ENCODE measurements at regions not wholly inside any gene's neighbourhood (a gene's known extent, or its start where the extent isn't known, plus 50 kb on each side); places are given as distances from the start of the nearest gene placed in this dataset.

- no peak overlapping the region for H3K14ac ChIP-seq (ENCODE audit: low read length in 2 of 2)
- no peaks in the 10 kb centered on the region for H3K79me1 ChIP-seq (replicated peaks; ENCODE audit: low read length, poor library complexity, severe bottlenecking)
- H2AK5ac ChIP-seq (ENCODE audit: low read length, severe bottlenecking), result no peak overlapping the region
- no peak overlapping the region for H3K27ac ChIP-seq (ENCODE audit: low read length, poor library complexity, severe bottlenecking)
- no peaks in the 10 kb centered on the region for H3K27me3 ChIP-seq (ENCODE audit: control insufficient read depth in 1 of 2, insufficient read depth in 1 of 2, low read length in 2 of 2)
- no peak overlapping the region for H3K4me3 ChIP-seq (ENCODE audit: insufficient read depth in 1 of 2, low read depth in 1 of 2, low read length in 2 of 2)
- H3K9me3 ChIP-seq (ENCODE audit: control insufficient read depth, low read length), result no peaks in the 10 kb centered on the region
- H4K8ac ChIP-seq (ENCODE audit: low read length), result no peak overlapping the region
- no peak overlapping the region for H2BK5ac ChIP-seq (ENCODE audit: low read depth, low read length, poor library complexity, severe bottlenecking)
- no peak overlapping the region for H3K18ac ChIP-seq (ENCODE audit: low read depth in 1 of 2, low read length in 2 of 2)
- H2BK12ac ChIP-seq (ENCODE audit: low read length in 2 of 2), result no peak overlapping the region
- 36% methylated on average over 3 of the region's 6 CpGs for WGBS
- H3K4me1 ChIP-seq (ENCODE audit: control insufficient read depth, insufficient read depth, low read depth, low read length), result peaks cover 2% of the 10 kb centered on the region
- H3K23ac ChIP-seq (ENCODE audit: low read length in 2 of 2), result no peak overlapping the region
- DNase-seq, result no peak
- no peak overlapping the region for H2AFZ ChIP-seq (ENCODE audit: low read depth, low read length)
- no peak overlapping the region for H3K4ac ChIP-seq (ENCODE audit: low read depth in 1 of 2, low read length in 2 of 2)
- no peak overlapping the region for H4K91ac ChIP-seq (ENCODE audit: low read length)
- no peak overlapping the region for H3K4me2 ChIP-seq (ENCODE audit: low read length, poor library complexity, severe bottlenecking)
- H3K9ac ChIP-seq (ENCODE audit: low read length), result no peak overlapping the region
- no peak overlapping the region for H2BK120ac ChIP-seq (ENCODE audit: low read depth, low read length)
- no peak overlapping the region for H2BK15ac ChIP-seq (ENCODE audit: low read depth, poor library complexity, severe bottlenecking)
- H3K36me3 ChIP-seq (ENCODE audit: control insufficient read depth in 1 of 2, insufficient read depth in 2 of 2, low read depth in 1 of 2, low read length in 2 of 2), result no peaks in the 10 kb centered on the region
Observed at GRCh38 chr6:113587078-113587699, 270.0 kb upstream of the MARCKS start.

GRCh38 chr6:113588646-113589045 lies 268.5 kb upstream of the MARCKS start:
- no CpG with 5 or more reads among the region's 1 CpG for WGBS
- H2AFZ ChIP-seq (ENCODE audit: low read depth, low read length), result no peak overlapping the region
- H4K8ac ChIP-seq (ENCODE audit: low read length), result no peak overlapping the region
- H2BK12ac ChIP-seq (ENCODE audit: low read length in 2 of 2), result no peak overlapping the region
- DNase-seq, result no peak
- no peak overlapping the region for H3K14ac ChIP-seq (ENCODE audit: low read length in 2 of 2)
- no peak overlapping the region for H3K27ac ChIP-seq (ENCODE audit: low read length, poor library complexity, severe bottlenecking)
- no peaks in the 10 kb centered on the region for H3K79me1 ChIP-seq (replicated peaks; ENCODE audit: low read length, poor library complexity, severe bottlenecking)
- H3K4ac ChIP-seq (ENCODE audit: low read depth in 1 of 2, low read length in 2 of 2), result no peak overlapping the region
- no peak overlapping the region for H4K91ac ChIP-seq (ENCODE audit: low read length)
- no peak overlapping the region for H3K23ac ChIP-seq (ENCODE audit: low read length in 2 of 2)
- no peaks in the 10 kb centered on the region for H3K9me3 ChIP-seq (ENCODE audit: control insufficient read depth, low read length)
- no peak overlapping the region for H3K9ac ChIP-seq (ENCODE audit: low read length)
- H2BK120ac ChIP-seq (ENCODE audit: low read depth, low read length), result no peak overlapping the region
- no peak overlapping the region for H2BK5ac ChIP-seq (ENCODE audit: low read depth, low read length, poor library complexity, severe bottlenecking)
- no peaks in the 10 kb centered on the region for H3K36me3 ChIP-seq (ENCODE audit: control insufficient read depth in 1 of 2, insufficient read depth in 2 of 2, low read depth in 1 of 2, low read length in 2 of 2)
- H3K18ac ChIP-seq (ENCODE audit: low read depth in 1 of 2, low read length in 2 of 2), result no peak overlapping the region
- no peaks in the 10 kb centered on the region for H3K27me3 ChIP-seq (ENCODE audit: control insufficient read depth in 1 of 2, insufficient read depth in 1 of 2, low read length in 2 of 2)
- peaks cover 2% of the 10 kb centered on the region for H3K4me1 ChIP-seq (ENCODE audit: control insufficient read depth, insufficient read depth, low read depth, low read length)
- no peak overlapping the region for H2BK15ac ChIP-seq (ENCODE audit: low read depth, poor library complexity, severe bottlenecking)
- H3K4me2 ChIP-seq (ENCODE audit: low read length, poor library complexity, severe bottlenecking), result no peak overlapping the region
- H2AK5ac ChIP-seq (ENCODE audit: low read length, severe bottlenecking), result peak overlapping the region; percentile 13
- no peak overlapping the region for H3K4me3 ChIP-seq (ENCODE audit: insufficient read depth in 1 of 2, low read depth in 1 of 2, low read length in 2 of 2)

- 100% methylated on average over 2 of the region's 2 CpGs for WGBS
- DNase-seq, result peak; percentile 33
- H3K4me1 ChIP-seq (ENCODE audit: control insufficient read depth, insufficient read depth, low read depth, low read length), result peaks cover 1% of the 10 kb centered on the region
Observed at GRCh38 chr6:113591896-113592827, 265.0 kb upstream of the MARCKS start.

GRCh38 chr6:113594726-113595125 lies 262.4 kb upstream of the MARCKS start:
- Histone ChIP-seq H2BK5ac (ENCODE audit: low read depth, low read length, poor library complexity, severe bottlenecking) (no peak overlapping the region), H4K8ac (ENCODE audit: low read length) (no peak overlapping the region)
- 89% methylated on average over 1 of the region's 1 CpG for WGBS

More at GRCh38 chr6:113591896-113592827, 265.0 kb upstream of the MARCKS start:
- Histone ChIP-seq H3K4me2 (ENCODE audit: low read length, poor library complexity, severe bottlenecking) (no peak overlapping the region), H3K36me3 (ENCODE audit: control insufficient read depth in 1 of 2, insufficient read depth in 2 of 2, low read depth in 1 of 2, low read length in 2 of 2) (no peaks in the 10 kb centered on the region), H4K91ac (ENCODE audit: low read length) (no peak overlapping the region), H2AFZ (ENCODE audit: low read depth, low read length) (no peak overlapping the region), H2BK120ac (ENCODE audit: low read depth, low read length) (no peak overlapping the region), H3K79me1 (replicated peaks; ENCODE audit: low read length, poor library complexity, severe bottlenecking) (no peaks in the 10 kb centered on the region), H3K14ac (ENCODE audit: low read length in 2 of 2) (no peak overlapping the region), H2BK5ac (ENCODE audit: low read depth, low read length, poor library complexity, severe bottlenecking) (no peak overlapping the region), H3K18ac (ENCODE audit: low read depth in 1 of 2, low read length in 2 of 2) (no peak overlapping the region), H2BK12ac (ENCODE audit: low read length in 2 of 2) (no peak overlapping the region), H3K4me3 (ENCODE audit: insufficient read depth in 1 of 2, low read depth in 1 of 2, low read length in 2 of 2) (no peak overlapping the region), H3K27ac (ENCODE audit: low read length, poor library complexity, severe bottlenecking) (no peak overlapping the region), H2AK5ac (ENCODE audit: low read length, severe bottlenecking) (no peak overlapping the region), H3K4ac (ENCODE audit: low read depth in 1 of 2, low read length in 2 of 2) (no peak overlapping the region), H3K9me3 (ENCODE audit: control insufficient read depth, low read length) (no peaks in the 10 kb centered on the region), H2BK15ac (ENCODE audit: low read depth, poor library complexity, severe bottlenecking) (no peak overlapping the region), H3K23ac (ENCODE audit: low read length in 2 of 2) (no peak overlapping the region), H4K8ac (ENCODE audit: low read length) (no peak overlapping the region), H3K27me3 (ENCODE audit: control insufficient read depth in 1 of 2, insufficient read depth in 1 of 2, low read length in 2 of 2) (no peaks in the 10 kb centered on the region), H3K9ac (ENCODE audit: low read length) (no peak overlapping the region)

More at GRCh38 chr6:113594726-113595125, 262.4 kb upstream of the MARCKS start:
- no peak overlapping the region for H3K27ac ChIP-seq (ENCODE audit: low read length, poor library complexity, severe bottlenecking)
- no peak overlapping the region for H2AFZ ChIP-seq (ENCODE audit: low read depth, low read length)
- H3K23ac ChIP-seq (ENCODE audit: low read length in 2 of 2), result no peak overlapping the region
- no peak overlapping the region for H2AK5ac ChIP-seq (ENCODE audit: low read length, severe bottlenecking)
- no peak overlapping the region for H3K4ac ChIP-seq (ENCODE audit: low read depth in 1 of 2, low read length in 2 of 2)
- H3K4me2 ChIP-seq (ENCODE audit: low read length, poor library complexity, severe bottlenecking), result no peak overlapping the region
- H2BK15ac ChIP-seq (ENCODE audit: low read depth, poor library complexity, severe bottlenecking), result no peak overlapping the region
- no peak overlapping the region for H2BK120ac ChIP-seq (ENCODE audit: low read depth, low read length)
- H4K91ac ChIP-seq (ENCODE audit: low read length), result no peak overlapping the region
- no peak overlapping the region for H3K18ac ChIP-seq (ENCODE audit: low read depth in 1 of 2, low read length in 2 of 2)
- no peaks in the 10 kb centered on the region for H3K9me3 ChIP-seq (ENCODE audit: control insufficient read depth, low read length)
- no peak overlapping the region for H3K14ac ChIP-seq (ENCODE audit: low read length in 2 of 2)
- no peak for DNase-seq
- no peaks in the 10 kb centered on the region for H3K79me1 ChIP-seq (replicated peaks; ENCODE audit: low read length, poor library complexity, severe bottlenecking)
- H3K4me1 ChIP-seq (ENCODE audit: control insufficient read depth, insufficient read depth, low read depth, low read length), result peaks cover 1% of the 10 kb centered on the region
- no peaks in the 10 kb centered on the region for H3K27me3 ChIP-seq (ENCODE audit: control insufficient read depth in 1 of 2, insufficient read depth in 1 of 2, low read length in 2 of 2)
- no peak overlapping the region for H3K4me3 ChIP-seq (ENCODE audit: insufficient read depth in 1 of 2, low read depth in 1 of 2, low read length in 2 of 2)
- peak overlapping the region; percentile 33 to 80 for H2BK12ac ChIP-seq (ENCODE audit: low read length in 2 of 2)
- no peak overlapping the region for H3K9ac ChIP-seq (ENCODE audit: low read length)
- H3K36me3 ChIP-seq (ENCODE audit: control insufficient read depth in 1 of 2, insufficient read depth in 2 of 2, low read depth in 1 of 2, low read length in 2 of 2), result no peaks in the 10 kb centered on the region

Data from mesenchymal stem cell (in vitro differentiated cells and primary cell).